ENCODE measurements at regions not wholly inside any gene's neighbourhood (a gene's known extent, or its start where the extent isn't known, plus 50 kb on each side); places are given as distances from the start of the nearest gene placed in this dataset.

DNA sequence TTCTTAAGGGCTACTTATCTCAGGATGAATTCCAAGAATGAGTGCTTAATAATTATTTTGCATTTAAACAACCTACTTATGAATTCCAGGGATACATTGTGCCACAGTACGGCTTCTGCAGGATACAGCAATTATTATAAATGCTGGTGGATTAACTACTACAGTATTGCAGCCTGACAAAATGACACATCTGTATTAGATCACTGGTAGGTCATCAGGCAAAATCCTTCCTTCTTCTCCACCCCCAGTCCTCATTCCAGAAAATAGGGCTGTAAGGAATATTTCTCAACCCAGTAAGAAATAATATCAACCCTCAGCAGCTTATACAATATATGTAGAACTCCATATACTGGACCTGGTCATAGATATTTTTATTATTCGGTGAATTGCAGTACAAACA, 79.3 kb upstream of the RORA start:
- POLR2A ChIA-PET = no interaction called here
- DNase-seq (ENCODE audit: extremely low read depth in 1 of 4, low spot score in 3 of 4) (no peak), ATAC-seq (no peak), FAIRE-seq (no peak)
- in situ Hi-C loops (cut with MboI) (no loop called here), intact Hi-C loops (cut with micrococcal nuclease) (no loop called here)
- Histone ChIP-seq H3K27ac (ENCODE audit: extremely low read depth, low read depth, low read length) (no peak overlapping the region), H3K9ac (ENCODE audit: insufficient read depth in 1 of 2, low read depth in 2 of 2, low read length in 2 of 2) (no peak overlapping the region), H3K4me3 (no peak overlapping the region), H3K9me1 (ENCODE audit: control insufficient read depth, insufficient read depth, low read length) (no peaks in the 10 kb centered on the region), H3K36me3 (ENCODE audit: control insufficient read depth, insufficient read depth, low read length) (no peaks in the 10 kb centered on the region), H2AFZ (ENCODE audit: low read depth, low read length) (no peak overlapping the region), H3K4me1 (replicated peaks in 1 of 2; ENCODE audit: control insufficient read depth in 2 of 2, insufficient read depth in 2 of 2, low read length in 2 of 2) (no peaks in the 10 kb centered on the region), H3K27me3 (ENCODE audit: control insufficient read depth in 2 of 2, insufficient read depth in 2 of 2, low read length in 2 of 2) (0 out of 5 replicates have a peak, but pooled peaks cover 0 to under 1% of the 10 kb centered on the region in 2 experiments), H3K4me2 (ENCODE audit: insufficient read depth, low read length) (no peak overlapping the region), H4K20me1 (replicated peaks; ENCODE audit: control insufficient read depth, insufficient read depth, low read length) (no peaks in the 10 kb centered on the region), H3K9me3 (replicated peaks; ENCODE audit: control insufficient read depth, insufficient read depth, low read depth, low read length) (no peaks in the 10 kb centered on the region), H3K79me2 (ENCODE audit: control insufficient read depth, insufficient read depth, low read length) (no peaks in the 10 kb centered on the region)
- TF ChIP-seq MCM5 (IDR thresholded peaks at IDR 0.05; ENCODE audit: low read depth) (no peak), DPF2 (IDR thresholded peaks at IDR 0.05) (no peak), GABPB2 (CRISPR knock-in tag; conservative IDR thresholded peaks at IDR 0.05) (no peak), ZBTB7A (IDR thresholded peaks at IDR 0.05; ENCODE audit: borderline replicate concordance, control insufficient read depth, low read depth, low read length) (no peak)
- TF ChIP-seq, protein P1, sequence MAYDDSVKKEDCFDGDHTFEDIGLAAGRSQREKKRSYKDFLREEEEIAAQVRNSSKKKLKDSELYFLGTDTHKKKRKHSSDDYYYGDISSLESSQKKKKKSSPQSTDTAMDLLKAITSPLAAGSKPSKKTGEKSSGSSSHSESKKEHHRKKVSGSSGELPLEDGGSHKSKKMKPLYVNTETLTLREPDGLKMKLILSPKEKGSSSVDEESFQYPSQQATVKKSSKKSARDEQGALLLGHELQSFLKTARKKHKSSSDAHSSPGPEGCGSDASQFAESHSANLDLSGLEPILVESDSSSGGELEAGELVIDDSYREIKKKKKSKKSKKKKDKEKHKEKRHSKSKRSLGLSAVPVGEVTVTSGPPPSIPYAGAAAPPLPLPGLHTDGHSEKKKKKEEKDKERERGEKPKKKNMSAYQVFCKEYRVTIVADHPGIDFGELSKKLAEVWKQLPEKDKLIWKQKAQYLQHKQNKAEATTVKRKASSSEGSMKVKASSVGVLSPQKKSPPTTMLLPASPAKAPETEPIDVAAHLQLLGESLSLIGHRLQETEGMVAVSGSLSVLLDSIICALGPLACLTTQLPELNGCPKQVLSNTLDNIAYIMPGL (CRISPR knock-in tag; IDR thresholded peaks at IDR 0.05) = no peak
- no TSS peak for BruUV-seq (replicated peaks)
- CTCF ChIA-PET (ENCODE audit: low intra/inter-chr PET ratio) = no interaction called here
- 2% methylated on average over 2 of the region's 2 CpGs for WGBS (ENCODE audit: insufficient coverage, low coverage, missing lambda C conversion rate)

DNA sequence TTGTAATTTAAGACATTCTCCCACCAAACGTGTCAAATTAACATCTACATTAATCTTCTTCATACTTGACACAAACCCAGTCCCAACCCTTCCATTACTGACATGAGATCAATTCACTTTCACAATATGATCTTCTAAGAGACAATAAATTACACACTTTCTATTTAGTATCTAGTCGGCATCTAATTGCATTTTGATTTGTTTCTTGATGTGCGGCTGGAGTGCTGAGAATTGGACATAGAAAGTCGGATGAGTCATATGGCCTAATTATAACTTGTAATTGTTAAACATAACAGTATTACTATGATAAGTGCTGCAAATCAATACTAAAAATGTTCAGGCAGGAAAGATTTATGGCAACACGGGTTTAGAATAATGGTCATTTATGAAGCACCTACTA, 78.4 kb upstream of the RORA start:
- no peak for DNase-seq (ENCODE audit: extremely low read depth in 1 of 4, low spot score in 3 of 4)
- no peaks in the 10 kb centered on the region for H4K20me1 ChIP-seq (replicated peaks; ENCODE audit: control insufficient read depth, insufficient read depth, low read length)
- intact Hi-C loops (cut with micrococcal nuclease) = no loop called here
- WGBS (ENCODE audit: insufficient coverage, low coverage, missing lambda C conversion rate) = 0% methylated on average over 5 of the region's 5 CpGs
- H3K9me3 ChIP-seq (replicated peaks; ENCODE audit: control insufficient read depth, insufficient read depth, low read depth, low read length) = no peaks in the 10 kb centered on the region
- no TSS peak for BruUV-seq (replicated peaks)
- no peaks in the 10 kb centered on the region for H3K4me1 ChIP-seq (replicated peaks in 1 of 2; ENCODE audit: control insufficient read depth in 2 of 2, insufficient read depth in 2 of 2, low read length in 2 of 2)
- in situ Hi-C loops (cut with MboI) = no loop called here
- no peak overlapping the region for H2AFZ ChIP-seq (ENCODE audit: low read depth, low read length)
- ChIA-PET POLR2A (no interaction called here), CTCF (ENCODE audit: low intra/inter-chr PET ratio) (no interaction called here)
- FAIRE-seq = no peak
- H3K27ac ChIP-seq (ENCODE audit: extremely low read depth, low read depth, low read length) = no peak overlapping the region
- H3K36me3 ChIP-seq (ENCODE audit: control insufficient read depth, insufficient read depth, low read length) = no peaks in the 10 kb centered on the region
- H3K9me1 ChIP-seq (ENCODE audit: control insufficient read depth, insufficient read depth, low read length) = no peaks in the 10 kb centered on the region
- H3K4me3 ChIP-seq = no peak overlapping the region
- no peak overlapping the region for H3K9ac ChIP-seq (ENCODE audit: insufficient read depth in 1 of 2, low read depth in 2 of 2, low read length in 2 of 2)
- ATAC-seq = no peak
- H3K79me2 ChIP-seq (ENCODE audit: control insufficient read depth, insufficient read depth, low read length) = no peaks in the 10 kb centered on the region
- no peak overlapping the region for H3K4me2 ChIP-seq (ENCODE audit: insufficient read depth, low read length)
- H3K27me3 ChIP-seq (ENCODE audit: control insufficient read depth in 2 of 2, insufficient read depth in 2 of 2, low read length in 2 of 2) = 0 out of 5 replicates have a peak, but pooled peaks cover 0 to 4% of the 10 kb centered on the region in 2 experiments
- TF ChIP-seq ZNF175 (CRISPR knock-in tag; IDR thresholded peaks at IDR 0.05; ENCODE audit: low read depth) = no peak
- TF ChIP-seq HDAC1 (IDR thresholded peaks at IDR 0.05) = no peak
- TF ChIP-seq FOXA1 (IDR thresholded peaks at IDR 0.05; ENCODE audit: borderline replicate concordance) = no peak
- TF ChIP-seq RFX7 (CRISPR knock-in tag; IDR thresholded peaks at IDR 0.05) = no peak
- no peak for TF ChIP-seq SREBF2 (CRISPR knock-in tag; IDR thresholded peaks at IDR 0.05)
- TF ChIP-seq DDX20 (tag; IDR thresholded peaks at IDR 0.05; ENCODE audit: low read depth) = no peak
- no peak for TF ChIP-seq HEY1 (CRISPR knock-in tag; IDR thresholded peaks at IDR 0.05; ENCODE audit: borderline replicate concordance)
- TF ChIP-seq ZKSCAN1 (IDR thresholded peaks at IDR 0.05; ENCODE audit: low read depth, low read length) = no peak
- TF ChIP-seq BCL6 (CRISPR knock-in tag; IDR thresholded peaks at IDR 0.05) = no peak
- TF ChIP-seq, protein P2, sequence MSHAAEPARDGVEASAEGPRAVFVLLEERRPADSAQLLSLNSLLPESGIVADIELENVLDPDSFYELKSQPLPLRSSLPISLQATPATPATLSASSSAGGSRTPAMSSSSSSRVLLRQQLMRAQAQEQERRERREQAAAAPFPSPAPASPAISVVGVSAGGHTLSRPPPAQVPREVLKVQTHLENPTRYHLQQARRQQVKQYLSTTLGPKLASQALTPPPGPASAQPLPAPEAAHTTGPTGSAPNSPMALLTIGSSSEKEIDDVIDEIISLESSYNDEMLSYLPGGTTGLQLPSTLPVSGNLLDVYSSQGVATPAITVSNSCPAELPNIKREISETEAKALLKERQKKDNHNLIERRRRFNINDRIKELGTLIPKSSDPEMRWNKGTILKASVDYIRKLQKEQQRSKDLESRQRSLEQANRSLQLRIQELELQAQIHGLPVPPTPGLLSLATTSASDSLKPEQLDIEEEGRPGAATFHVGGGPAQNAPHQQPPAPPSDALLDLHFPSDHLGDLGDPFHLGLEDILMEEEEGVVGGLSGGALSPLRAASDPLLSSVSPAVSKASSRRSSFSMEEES (CRISPR knock-in tag; IDR thresholded peaks at IDR 0.05) = no peak

Measured in K562 (cell line).